H7 (cell line): ENCODE measurements at regions not wholly inside any gene's neighbourhood (a gene's known extent, or its start where the extent isn't known, plus 50 kb on each side); places are given as distances from the start of the nearest gene placed in this dataset.

ENCODE experiments used
- DNase-seq: peaks from one replicate; pipeline ENCODE4 v3.0.0; 2012
- H3K27me3 ChIP-seq: 2 replicates; pipeline ENCODE4 v1.6.0; 2011; ENCODE audit warnings: mild to moderate bottlenecking, low read length; ENCODE audit not compliant: control insufficient read depth, insufficient read depth
- H3K36me3 ChIP-seq: replicated peaks from 2 replicates; pipeline ENCODE4 v1.5.1; 2011; ENCODE audit warnings: low read length; ENCODE audit not compliant: control insufficient read depth, insufficient read depth
- H3K4me3 ChIP-seq: 2 replicates; pipeline ENCODE4 v1.5.1; 2011; ENCODE audit warnings: low read depth, mild to moderate bottlenecking, control low read depth, low read length, moderate library complexity; ENCODE audit not compliant: insufficient read depth

DNA sequence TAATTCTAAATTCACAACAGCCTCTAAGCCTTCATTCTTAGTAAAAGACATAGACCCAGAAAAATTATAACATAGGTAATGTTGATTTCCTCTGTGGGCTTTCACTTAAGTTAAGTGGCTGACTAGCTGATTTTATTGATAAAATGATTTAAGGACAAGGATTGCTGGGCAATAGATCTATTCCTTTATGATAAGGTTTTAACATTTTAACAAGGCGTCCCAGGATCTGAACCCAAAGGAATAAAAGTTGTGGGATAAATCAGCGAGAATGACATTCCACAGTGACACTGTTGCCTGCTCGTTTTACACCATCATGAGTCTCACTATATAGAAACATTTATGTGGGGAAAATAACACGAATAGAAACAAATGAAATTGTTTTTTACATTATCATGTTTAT is 1151.0 kb downstream of the ZPLD1 start:
- H3K4me3 ChIP-seq = no peak overlapping the region
- H3K27me3 ChIP-seq = no peaks in the 10 kb centered on the region
- no peaks in the 10 kb centered on the region for H3K36me3 ChIP-seq
- no peak for DNase-seq

DNA sequence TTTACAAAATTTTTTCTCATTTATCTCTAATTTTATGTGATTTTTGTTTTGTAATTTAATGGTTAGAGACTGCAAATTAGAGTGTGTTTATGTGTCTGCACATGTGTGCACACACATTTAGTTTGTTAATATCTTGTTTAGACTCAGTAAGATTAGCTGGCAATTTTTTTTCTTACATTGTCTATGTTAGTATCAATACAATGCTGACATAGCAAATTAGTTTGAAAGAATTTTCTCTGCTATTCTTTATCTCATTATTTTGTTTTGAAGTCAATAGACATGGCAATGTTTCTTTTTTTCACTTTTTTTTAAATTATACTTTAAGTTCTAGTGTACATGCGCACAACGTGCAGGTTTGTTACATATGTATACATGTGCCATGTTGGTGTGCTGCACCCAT is 1155.0 kb downstream of the ZPLD1 start:
- H3K36me3 ChIP-seq = no peaks in the 10 kb centered on the region
- no peaks in the 10 kb centered on the region for H3K27me3 ChIP-seq
- H3K4me3 ChIP-seq = no peak overlapping the region
- no peak for DNase-seq

DNA sequence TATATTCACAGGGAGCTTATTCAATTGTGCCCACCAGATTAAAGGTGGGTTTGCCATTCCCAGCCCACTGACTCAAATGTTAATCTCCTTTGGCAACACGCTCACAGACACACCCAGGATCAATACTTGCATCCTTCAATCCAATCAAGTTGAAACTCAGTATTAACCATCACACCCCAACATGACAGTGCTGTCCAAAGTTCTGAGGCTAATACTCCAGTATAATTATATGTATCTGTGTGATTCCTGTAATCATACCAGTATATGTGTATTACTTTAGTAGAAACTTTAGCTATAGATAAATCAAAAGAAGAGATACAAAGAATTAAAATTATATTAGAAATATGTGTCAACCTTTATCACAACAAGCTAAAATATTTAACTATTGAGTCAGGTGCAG is 1166.0 kb downstream of the ZPLD1 start:
- Histone ChIP-seq H3K27me3 (no peaks in the 10 kb centered on the region), H3K36me3 (no peaks in the 10 kb centered on the region), H3K4me3 (no peak overlapping the region)
- DNase-seq = no peak

DNA sequence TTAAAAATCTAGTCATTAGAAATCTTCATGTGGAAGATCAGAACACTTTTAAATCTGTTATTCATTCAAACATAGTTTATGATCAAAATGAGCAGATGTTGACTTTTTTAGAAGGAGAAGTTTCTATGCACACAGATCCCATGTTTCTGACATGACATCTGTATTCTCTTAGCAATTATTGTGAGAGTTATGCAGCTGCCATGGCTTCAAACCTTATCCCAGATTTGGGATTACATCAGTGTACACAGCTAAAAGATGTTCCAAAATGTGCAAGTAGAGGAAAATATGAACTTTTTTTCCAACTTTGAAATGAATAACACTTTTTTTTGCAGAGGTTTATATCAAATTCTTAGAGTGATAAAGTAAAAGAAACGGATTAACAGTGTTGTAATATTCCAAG is 1166.9 kb downstream of the ZPLD1 start:
- Histone ChIP-seq H3K27me3 (no peaks in the 10 kb centered on the region), H3K4me3 (no peak overlapping the region), H3K36me3 (no peaks in the 10 kb centered on the region)
- no peak for DNase-seq

DNA sequence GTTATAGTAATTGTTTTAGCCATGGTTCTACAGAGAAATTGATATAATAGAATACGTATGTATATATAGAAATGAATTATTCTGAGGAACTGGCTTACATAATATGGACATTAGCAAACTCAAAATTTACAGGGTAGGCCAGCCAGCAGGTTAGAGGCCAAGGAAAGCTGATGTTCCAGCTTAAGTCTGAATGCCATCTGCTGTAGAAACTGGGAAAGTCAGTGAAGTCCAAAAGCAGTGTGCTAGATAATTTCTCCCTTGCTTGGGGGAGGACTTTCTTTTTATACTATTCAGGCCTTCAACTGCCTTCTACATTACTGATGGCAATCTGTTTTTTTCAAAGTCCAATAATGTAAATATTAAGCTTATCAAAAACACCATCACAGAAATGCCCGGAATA is 1174.7 kb downstream of the ZPLD1 start:
- Histone ChIP-seq H3K36me3 (no peaks in the 10 kb centered on the region), H3K4me3 (no peak overlapping the region), H3K27me3 (no peaks in the 10 kb centered on the region)
- peak; percentile 0 for DNase-seq

DNA sequence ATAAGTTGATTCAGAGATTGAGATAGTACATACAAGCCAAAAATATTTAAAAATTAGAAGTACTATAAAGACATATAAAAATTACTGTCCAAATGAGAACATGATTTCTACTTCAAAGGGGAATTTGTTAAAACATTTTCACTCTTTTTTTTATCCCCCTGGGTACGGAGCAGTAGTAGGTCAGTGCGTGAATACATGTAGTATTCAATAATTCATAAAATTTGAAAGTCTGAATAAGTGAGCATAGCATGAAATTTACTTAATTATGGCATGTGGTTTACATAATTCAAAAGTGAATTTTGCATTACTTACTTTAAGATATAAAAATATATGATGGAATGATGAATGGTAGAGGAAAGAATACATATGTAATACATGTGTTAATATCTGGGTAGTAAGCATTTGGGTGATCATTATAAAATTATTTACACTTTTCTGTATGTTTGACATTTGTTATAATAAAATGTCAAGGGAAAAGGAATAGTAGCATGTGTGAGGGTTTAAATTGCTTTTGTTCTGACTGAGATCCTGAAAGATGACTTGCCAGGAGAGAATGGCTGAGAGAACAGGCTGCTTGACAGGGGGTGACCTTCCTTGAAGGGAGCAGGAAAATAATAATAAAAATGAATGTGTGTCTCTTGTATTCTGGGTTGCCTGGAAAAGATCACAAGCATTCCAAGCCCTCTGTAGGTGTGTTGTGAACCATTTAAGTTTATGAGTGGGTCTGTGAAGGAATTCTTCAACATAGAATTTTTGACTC is 1178.8 kb downstream of the ZPLD1 start:
- no peak overlapping the region for H3K4me3 ChIP-seq
- no peaks in the 10 kb centered on the region for H3K36me3 ChIP-seq
- DNase-seq = no peak
- H3K27me3 ChIP-seq = no peaks in the 10 kb centered on the region

DNA sequence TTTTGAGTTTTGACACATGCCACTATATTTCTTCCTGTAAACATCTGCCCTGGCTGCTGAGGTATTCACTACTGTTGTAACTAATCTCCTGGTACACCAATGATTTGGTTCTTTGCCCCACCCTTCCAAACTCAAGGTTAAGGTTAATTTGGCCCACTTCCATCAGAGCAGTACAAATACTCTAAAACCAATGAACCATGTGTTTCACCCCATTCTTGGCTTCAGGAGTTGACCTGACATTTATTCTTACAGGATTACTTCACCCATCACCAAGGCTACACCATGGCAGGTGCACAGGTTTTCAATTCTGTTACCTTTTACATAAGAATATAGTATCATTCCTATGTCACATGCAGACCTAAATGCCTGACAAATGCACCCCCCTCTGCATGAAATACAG is 1179.9 kb downstream of the ZPLD1 start:
- DNase-seq = no peak
- H3K4me3 ChIP-seq = no peak overlapping the region
- H3K27me3 ChIP-seq = no peaks in the 10 kb centered on the region
- H3K36me3 ChIP-seq = no peaks in the 10 kb centered on the region

DNA sequence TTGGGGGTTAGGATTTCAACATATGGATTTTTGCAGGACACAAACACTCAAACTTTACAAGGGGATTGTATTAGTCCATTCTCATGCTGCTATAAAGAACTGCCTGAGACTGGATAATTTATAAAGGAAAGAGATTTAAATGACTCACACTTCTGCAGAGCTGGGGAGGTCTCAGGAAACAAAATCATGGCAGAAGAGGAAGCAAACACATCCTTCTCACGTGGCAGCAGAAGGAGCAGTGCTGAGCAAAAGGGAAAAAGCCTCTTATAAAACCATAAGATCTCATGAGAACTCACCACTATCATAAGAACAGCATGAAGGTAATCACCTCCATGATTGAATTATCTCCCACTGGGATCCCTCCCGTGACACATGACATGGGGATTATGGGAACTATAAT is 1183.1 kb downstream of the ZPLD1 start:
- H3K27me3 ChIP-seq = no peaks in the 10 kb centered on the region
- H3K4me3 ChIP-seq = no peak overlapping the region
- no peak for DNase-seq
- H3K36me3 ChIP-seq = no peaks in the 10 kb centered on the region

DNA sequence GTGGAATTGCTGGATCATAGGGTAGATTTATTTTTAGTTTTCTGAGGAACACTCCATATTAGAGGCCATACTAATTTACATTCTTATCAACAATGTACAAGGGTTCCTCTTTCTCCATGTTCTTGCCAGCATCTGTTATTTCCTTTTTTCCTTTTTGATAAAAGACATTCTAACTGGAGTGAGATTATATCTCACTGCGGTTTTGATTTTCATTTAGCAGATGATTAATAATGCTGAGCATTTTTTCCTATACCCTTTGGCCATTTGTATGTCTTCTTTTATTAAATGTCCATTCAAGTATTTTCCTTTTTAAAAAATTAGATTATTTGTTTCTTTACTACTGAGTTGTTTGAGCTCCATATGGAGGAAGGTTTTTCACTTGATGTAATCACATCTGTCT is 1189.5 kb downstream of the ZPLD1 start:
- DNase-seq = no peak
- H3K36me3 ChIP-seq = no peaks in the 10 kb centered on the region

DNA sequence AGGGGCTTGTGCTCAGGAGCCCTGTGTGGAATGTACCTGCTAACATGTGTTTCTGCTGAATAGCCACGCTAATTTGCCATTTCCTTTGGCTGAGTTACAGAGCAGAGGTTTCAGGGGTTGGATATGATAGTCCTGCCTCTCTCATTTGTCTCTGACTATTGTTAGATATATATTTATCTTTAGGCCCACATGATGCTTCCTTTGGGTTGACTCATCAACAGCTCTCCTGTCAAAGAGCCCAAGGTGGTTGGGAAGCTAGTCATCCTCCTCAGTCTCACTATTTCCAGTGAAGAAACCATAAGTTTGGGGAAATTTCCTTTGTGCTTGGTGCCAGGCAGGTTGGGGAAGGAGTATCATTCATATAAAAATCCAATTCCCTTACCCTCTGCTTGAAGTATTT is 1194.6 kb downstream of the ZPLD1 start:
- DNase-seq = no peak
- Histone ChIP-seq H3K36me3 (no peaks in the 10 kb centered on the region), H3K4me3 (no peak overlapping the region), H3K27me3 (no peaks in the 10 kb centered on the region; the same call in 1 of the 2 replicates)

More for the DNA sequence above, 1189.5 kb downstream of the ZPLD1 start:
- no peaks in the 10 kb centered on the region for H3K27me3 ChIP-seq
- no peak overlapping the region for H3K4me3 ChIP-seq

DNA sequence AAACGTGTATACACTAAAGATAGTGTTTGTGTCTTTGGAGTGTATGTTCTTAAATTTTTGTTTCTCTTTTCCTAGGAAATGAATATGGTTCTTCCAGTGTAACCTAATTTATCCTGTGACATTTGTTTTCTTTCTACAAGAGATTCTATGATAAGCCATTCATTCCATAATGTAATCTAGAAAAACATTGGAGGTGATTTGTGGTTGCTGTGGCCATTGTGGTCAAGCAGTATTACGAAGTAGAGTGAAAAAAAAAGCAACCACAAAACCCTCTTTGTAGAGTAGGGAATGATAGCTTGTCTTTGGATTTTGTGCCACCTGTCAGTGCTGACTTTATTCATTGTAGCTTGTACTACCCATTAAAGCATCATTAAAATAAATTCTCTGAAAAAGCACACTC is 1209.6 kb downstream of the ZPLD1 start:
- Histone ChIP-seq H3K36me3 (no peaks in the 10 kb centered on the region), H3K27me3 (no peaks in the 10 kb centered on the region), H3K4me3 (no peak overlapping the region)
- DNase-seq = no peak

DNA sequence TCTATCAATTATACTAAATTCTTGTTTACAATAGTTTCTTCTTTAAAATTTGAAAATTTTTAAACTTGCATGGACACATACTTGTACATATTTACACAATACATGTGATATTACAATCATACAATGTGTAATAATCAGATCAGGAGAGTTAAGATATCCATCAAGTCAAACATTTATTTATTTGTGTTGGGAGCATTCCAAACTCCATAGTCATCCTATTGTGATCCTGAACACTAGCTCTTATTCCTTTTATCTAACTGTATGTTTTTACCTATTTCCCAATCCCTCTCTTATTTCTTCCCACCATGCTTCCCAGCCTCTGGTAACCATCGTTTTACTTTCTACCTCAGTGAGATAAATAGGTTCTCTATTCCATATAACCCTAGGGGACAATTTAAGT is 1219.2 kb downstream of the ZPLD1 start:
- no peak for DNase-seq
- H3K36me3 ChIP-seq = no peaks in the 10 kb centered on the region
- no peaks in the 10 kb centered on the region for H3K27me3 ChIP-seq
- H3K4me3 ChIP-seq = no peak overlapping the region

DNA sequence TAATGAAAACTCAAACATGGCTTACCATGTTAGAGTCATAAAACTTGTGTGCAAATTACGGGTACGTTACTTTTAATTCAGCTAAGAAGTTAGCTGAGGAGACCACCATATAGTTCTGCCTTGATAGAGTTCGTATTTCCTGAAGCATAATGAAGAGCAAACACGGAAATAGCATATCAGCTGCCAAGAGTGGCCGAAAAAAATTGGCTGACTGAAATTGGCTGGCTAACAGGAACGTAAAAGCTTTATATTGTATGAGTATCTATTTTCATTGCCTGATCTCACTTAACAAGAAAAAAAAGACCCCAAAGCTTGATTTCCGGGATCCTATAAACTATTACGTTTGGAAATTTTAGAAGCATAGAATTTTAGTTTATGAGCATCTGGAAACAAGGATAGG is 1222.9 kb downstream of the ZPLD1 start:
- H3K27me3 ChIP-seq = no peaks in the 10 kb centered on the region

DNA sequence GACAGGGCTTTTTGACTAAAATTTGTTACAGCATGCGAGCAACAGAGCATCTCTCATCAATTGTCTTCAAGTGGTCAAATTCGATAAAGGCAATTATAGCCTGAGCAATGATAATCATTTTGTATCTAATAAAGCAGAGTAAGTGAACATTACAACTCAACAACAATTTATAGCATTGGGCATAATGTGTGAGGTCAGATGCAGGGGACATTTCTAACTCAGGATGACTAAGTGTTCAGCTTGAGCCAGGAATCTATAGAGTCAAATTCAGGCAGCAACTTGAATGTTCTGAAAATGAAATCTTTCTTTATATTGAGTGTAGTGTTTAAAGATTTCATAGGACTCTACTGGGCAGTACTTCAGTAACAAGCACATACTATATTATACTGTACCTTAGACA is 1226.0 kb downstream of the ZPLD1 start:
- no peak for DNase-seq
- Histone ChIP-seq H3K4me3 (no peak overlapping the region), H3K27me3 (no peaks in the 10 kb centered on the region), H3K36me3 (no peaks in the 10 kb centered on the region)

More for the DNA sequence above, 1222.9 kb downstream of the ZPLD1 start:
- H3K36me3 ChIP-seq = no peaks in the 10 kb centered on the region
- no peak overlapping the region for H3K4me3 ChIP-seq
- DNase-seq = no peak

DNA sequence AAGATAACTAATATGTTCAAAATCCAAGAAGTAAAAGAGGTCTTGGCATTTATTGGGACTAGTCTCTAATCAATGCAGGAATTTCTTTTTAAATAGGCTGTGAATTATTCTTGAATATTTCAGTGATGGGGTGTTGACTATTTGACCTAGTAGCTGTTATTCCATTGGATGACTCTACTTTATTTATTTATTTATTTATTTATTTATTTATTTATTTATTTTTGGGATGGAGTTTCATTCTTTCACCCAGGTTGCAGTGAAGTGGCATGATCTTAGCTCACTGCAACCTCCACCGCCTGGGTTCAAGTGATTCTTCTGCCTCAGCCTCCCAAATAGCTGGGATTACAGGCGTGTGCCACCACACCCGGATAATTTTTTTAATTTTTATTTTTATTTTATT is 1227.8 kb downstream of the ZPLD1 start:
- H3K36me3 ChIP-seq = no peaks in the 10 kb centered on the region
- no peak for DNase-seq
- H3K27me3 ChIP-seq = no peaks in the 10 kb centered on the region
- H3K4me3 ChIP-seq = no peak overlapping the region

DNA sequence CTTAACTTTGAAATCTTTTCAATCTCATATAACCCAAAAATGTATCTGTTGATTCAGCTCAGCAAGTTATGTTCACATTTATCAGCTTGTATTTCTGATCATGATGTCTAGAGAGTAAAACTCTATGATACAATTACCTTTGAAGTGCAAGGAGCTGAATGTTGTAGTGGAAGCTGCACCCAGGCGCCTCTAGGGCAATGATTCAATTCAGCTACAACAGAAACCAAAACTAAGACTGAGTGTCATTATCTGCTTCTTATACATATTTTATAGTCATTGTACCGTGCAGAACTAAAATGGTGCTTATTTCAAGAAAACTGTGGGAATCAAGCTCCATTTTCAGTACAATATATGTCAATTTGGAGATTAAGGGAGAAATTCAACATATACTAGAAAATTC is 1237.5 kb downstream of the ZPLD1 start:
- no peaks in the 10 kb centered on the region for H3K36me3 ChIP-seq
- no peak for DNase-seq
- H3K4me3 ChIP-seq = no peak overlapping the region
- H3K27me3 ChIP-seq = no peaks in the 10 kb centered on the region
